Heart right ventricle (tissue), 16 donors: ENCODE measurements at regions not wholly inside any gene's neighbourhood (a gene's known extent, or its start where the extent isn't known, plus 50 kb on each side); places are given as distances from the start of the nearest gene placed in this dataset.

Experiments used
- ATAC-seq, 8 donors: fragments of 200-7000 bp; cut with Tn5 transposase; one replicate each; pipeline ENCODE4 v1.9.1; 2020; ENCODE audit warnings: mild to moderate bottlenecking in 8 of 8, moderate library complexity in 8 of 8, moderate number of reproducible peaks in 1 of 8
- DNase-seq, 2 donors: peaks; one replicate each; pipeline ENCODE4 v3.0.0-alpha.2; 2020
- H3K27ac ChIP-seq, 10 donors: fragments of 200-600 bp; sonication (generic) in 2 of 10; one replicate each; pipeline versions ENCODE4 v1.5.0 to v1.8.0; 2020 to 2022; ENCODE audit warnings: mild to moderate bottlenecking in 3 of 10
- H3K27me3 ChIP-seq, 7 donors: fragments of 200-600 bp; one replicate each; pipeline ENCODE4 v1.8.0; 2021 to 2022; ENCODE audit warnings: mild to moderate bottlenecking in 2 of 7
- H3K36me3 ChIP-seq, 9 donors: fragments of 200-600 bp; sonication (generic) in 1 of 9; one replicate each; pipeline versions ENCODE4 v1.5.0 to v1.8.0; 2020 to 2022; ENCODE audit warnings: mild to moderate bottlenecking in 2 of 9
- H3K4me1 ChIP-seq, 9 donors: fragments of 200-600 bp; sonication (generic) in 1 of 9; one replicate each; pipeline versions ENCODE4 v1.5.0 to v1.8.0; 2020 to 2022; ENCODE audit warnings: mild to moderate bottlenecking in 4 of 9
- H3K4me3 ChIP-seq, 10 donors: fragments of 200-600 bp; sonication (generic) in 2 of 10; one replicate each; pipeline versions ENCODE4 v1.5.0 to v1.8.0; 2020 to 2022; ENCODE audit warnings: mild to moderate bottlenecking in 7 of 10, moderate library complexity in 2 of 10
- H3K9me3 ChIP-seq, 11 donors: fragments of 200-600 bp in 10 of 11; sonication (generic) in 2 of 11; one replicate each; pipeline versions ENCODE4 v1.5.0 to v1.8.0; 2013 to 2022; ENCODE audit warnings: mild to moderate bottlenecking in 2 of 11, control low read depth in 1 of 11, moderate library complexity in 1 of 11
- CTCF ChIP-seq, 9 donors: fragments of 200-600 bp; sonication (generic) in 2 of 9; IDR thresholded peaks; one replicate each; pipeline versions ENCODE4 v1.5.0 to v1.8.0; 2021 to 2022; ENCODE audit warnings: antibody characterized with exemption in 9 of 9, mild to moderate bottlenecking in 5 of 9, moderate library complexity in 1 of 9
- WGBS, 2 donors: extraction: QIAGEN DNeasy Blood & Tissue Kit; methylation state at CpG; one replicate each; pipeline ENCODE4 v1.1.7; 2013; ENCODE audit warnings: inconsistent platforms in 1 of 2; 5-methylcytosine and 5-hydroxymethylcytosine counted together
- intact Hi-C, 10 donors: fragments of 100-400 bp; cut with DNase I; formaldehyde crosslinking; loops; one replicate each; pipeline versions ENCODE4 v1.11.1 to v1.14.2; 2022
- donor health status: Arrhythmogenic right ventricular cardiomyopathy.
- donor health status: ischemic (EF 13 %, LVEDD 7.1; RV severe dilation, severe dysfunction).
- donor health status: healthy with polysubstance abuse.
- donor health status: DM: no; HTN: yes; CAD: no.
- donor health status: DM: no; HTN: no; CAD: no.
- donor health status: ischemic (EF 25% LVEDD 6.9; RV normal size, moderate dysfunction).
- donor health status: ischemic (EF 25% LVEDD 5.7; RV mildly dilated, moderate dysfunction).
- donor health status: healthy.
- donor health status: DM: yes; HTN: yes; CAD: no.
- donor health status: Ischemic cardiomyopathy.
- donor health status: ischemic (EF 35%, LVEDD 5.7; RV mildly dilated, moderate dysfunction).
- donor health status: nonischemic (EF 11% LVEDD 7.7; RV severe dilation, severe dysfunction).
- donor health status: DM: yes; HTN: yes; CAD: no.
- donor health status: PGD.
- donor health status: ischemic (EF 29% LVEDD 5.4; RV normal size, mild dysfunction).
- donor health status: nonischemic (EF 23%, LVEDD 6.1; RV moderate dilation, normal function).

GRCh38 chr13:74487091-74487722, 353.0 kb upstream of the KLF12 start:
- Histone ChIP-seq H3K27ac (no peak overlapping the region), H3K9me3 (no peaks in the 10 kb centered on the region), H3K4me3 (no peak overlapping the region), H3K36me3 (no peaks in the 10 kb centered on the region), H3K27me3 (no peaks in the 10 kb centered on the region), H3K4me1 (no peaks in the 10 kb centered on the region)
- no peak for TF ChIP-seq CTCF (IDR thresholded peaks at IDR 0.05)
- no peak for ATAC-seq
- intact Hi-C loops: no loop called here
- 57 to 66% methylated on average over 3 of the region's 3 CpGs for WGBS, 2 donors
- no peak for DNase-seq

- no peaks in the 10 kb centered on the region for H3K36me3 ChIP-seq
- H3K27ac ChIP-seq: no peak overlapping the region
- no peak for DNase-seq
- 64 to 70% methylated on average over 1 of the region's 1 CpG for WGBS, 2 donors
- no peak for TF ChIP-seq CTCF (IDR thresholded peaks at IDR 0.05)
- H3K4me3 ChIP-seq: no peak overlapping the region
- intact Hi-C loops: no loop called here
- no peaks in the 10 kb centered on the region for H3K9me3 ChIP-seq
- no peaks in the 10 kb centered on the region for H3K27me3 ChIP-seq
- H3K4me1 ChIP-seq: no peaks in the 10 kb centered on the region
- ATAC-seq: no peak
These were observed 351.6 kb upstream of the KLF12 start for GRCh38 chr13:74485757-74486156.

GRCh38 chr13:74479124-74479523, 344.9 kb upstream of the KLF12 start:
- Histone ChIP-seq H3K27ac (no peak overlapping the region), H3K4me1 (no peaks in the 10 kb centered on the region), H3K9me3 (peaks cover 0 to 4% (median 0%) of the 10 kb centered on the region in 11 donors), H3K36me3 (no peaks in the 10 kb centered on the region), H3K4me3 (no peak overlapping the region), H3K27me3 (no peaks in the 10 kb centered on the region)
- DNase-seq: no peak
- intact Hi-C loops: no loop called here
- WGBS, 2 donors: 38 to 48% methylated on average over 2 of the region's 2 CpGs
- no peak for ATAC-seq
- TF ChIP-seq CTCF (IDR thresholded peaks at IDR 0.05): no peak

- no peak overlapping the region for H3K4me3 ChIP-seq
- H3K36me3 ChIP-seq: no peaks in the 10 kb centered on the region
- H3K27me3 ChIP-seq: no peaks in the 10 kb centered on the region
- no peak for TF ChIP-seq CTCF (IDR thresholded peaks at IDR 0.05)
- no peak for ATAC-seq
- intact Hi-C loops: no loop called here
- no peak overlapping the region for H3K27ac ChIP-seq
- H3K4me1 ChIP-seq: no peaks in the 10 kb centered on the region
- no peak for DNase-seq
- H3K9me3 ChIP-seq: peaks cover 0 to 4% (median 0%) of the 10 kb centered on the region in 11 donors
These were observed 342.6 kb upstream of the KLF12 start for GRCh38 chr13:74476788-74477187.
